Endothelial cell of umbilical vein (primary cell): ENCODE measurements at regions not wholly inside any gene's neighbourhood (a gene's known extent, or its start where the extent isn't known, plus 50 kb on each side); places are given as distances from the start of the nearest gene placed in this dataset.
A peak's percentile ranks its signal among the peaks of the same experiment; 100 is the strongest.

ENCODE experiments used
- BruUV-seq: library from RNA; stranded (reverse); fragments of 400-500 nt; replicated peaks from 2 replicates; lab custom pipeline; 2021; lab: Mats Ljungman, UMichigan
- CTCF ChIA-PET: fragments of 300-600, 350-600 bp; sonication (Branson Sonifier 250); formaldehyde crosslinking; loops from one replicate; lab custom pipeline; 2021; ENCODE audit warnings: antibody characterized with exemption, inconsistent platforms; lab: Charles Lee
- POLR2A ChIA-PET: fragments of 300-600, 350-600 bp; sonication (Branson Sonifier 250); formaldehyde crosslinking; loops from one replicate; lab custom pipeline; 2021; ENCODE audit warnings: antibody characterized with exemption, inconsistent platforms; lab: Charles Lee
- DNase-seq: peaks from one replicate; pipeline ENCODE4 v3.0.0-alpha.2; 2011; ENCODE audit warnings: low read depth, low spot score
- FAIRE-seq: peaks from 2 replicates; lab custom pipeline; 2011; peaks lifted over from hg19 to GRCh38; lab: Jason Lieb, UNC
- H2AFZ ChIP-seq: 2 replicates; pipeline ENCODE4 v1.6.0; 2012; ENCODE audit warnings: low read depth, low read length, control low read depth, inconsistent platforms
- H3K27ac ChIP-seq: 2 replicates; pipeline ENCODE4 v1.5.1; 2011; ENCODE audit warnings: low read depth, mild to moderate bottlenecking, control low read depth, low read length, moderate library complexity; ENCODE audit not compliant: insufficient read depth
- H3K27me3 ChIP-seq, 2 experiments: 2 replicates each; pipeline versions ENCODE4 v1.6.0 to v1.6.1; 2011; ENCODE audit warnings: low read length in 2 of 2, mixed read lengths in 1 of 2; ENCODE audit not compliant: control insufficient read depth in 2 of 2, insufficient read depth in 2 of 2
- H3K36me3 ChIP-seq, 2 experiments: 2 replicates in 1 of 2; 3 replicates in 1 of 2; pipeline ENCODE4 v1.5.1; 2011; ENCODE audit warnings: low read length in 2 of 2, mild to moderate bottlenecking in 1 of 2, moderate library complexity in 1 of 2; ENCODE audit not compliant: control insufficient read depth in 2 of 2, insufficient read depth in 2 of 2; ENCODE audit errors: extremely low read depth in 1 of 2
- H3K4me1 ChIP-seq: 3 replicates; pipeline ENCODE4 v1.5.1; 2011; ENCODE audit warnings: mild to moderate bottlenecking, low read length; ENCODE audit not compliant: control insufficient read depth, insufficient read depth; ENCODE audit errors: extremely low read depth
- H3K4me2 ChIP-seq: 2 replicates; pipeline ENCODE4 v1.6.1; 2011; ENCODE audit warnings: low read length, control low read depth, mixed read lengths; ENCODE audit not compliant: insufficient read depth
- H3K4me3 ChIP-seq, 3 experiments: fragments of 200-600 bp in 1 of 3; sonication (generic), shearing (Covaris generic) in 1 of 3; replicated peaks in 1 of 3; 2 replicates each; pipeline ENCODE4 v1.5.1; 2011 to 2016; ENCODE audit warnings: control low read depth in 3 of 3, low read length in 3 of 3, mild to moderate bottlenecking in 2 of 3, inconsistent platforms in 1 of 3, low read depth in 1 of 3, moderate library complexity in 1 of 3; ENCODE audit not compliant: insufficient read depth in 1 of 3
- H3K79me2 ChIP-seq: 2 replicates; pipeline ENCODE4 v1.6.0; 2012; ENCODE audit warnings: low read length, inconsistent platforms; ENCODE audit not compliant: control insufficient read depth, insufficient read depth
- H3K9ac ChIP-seq: replicated peaks from 2 replicates; pipeline ENCODE3; 2011; ENCODE audit warnings: low read length, control low read depth; ENCODE audit not compliant: insufficient read depth; ENCODE audit errors: extremely low read depth
- H3K9me1 ChIP-seq: replicated peaks from 3 replicates; pipeline ENCODE4 v1.6.0; 2011; ENCODE audit warnings: mild to moderate bottlenecking, low read length; ENCODE audit not compliant: control insufficient read depth, insufficient read depth; ENCODE audit errors: extremely low read depth
- H3K9me3 ChIP-seq: replicated peaks from 2 replicates; pipeline ENCODE4 v1.5.1; 2012; ENCODE audit warnings: low read length, inconsistent platforms; ENCODE audit not compliant: control insufficient read depth, insufficient read depth
- H4K20me1 ChIP-seq: replicated peaks from 2 replicates; pipeline ENCODE3; 2011; ENCODE audit warnings: mild to moderate bottlenecking, low read length; ENCODE audit not compliant: control insufficient read depth, insufficient read depth; ENCODE audit errors: extremely low read depth
- EZH2 ChIP-seq: IDR thresholded peaks from 2 replicates; pipeline ENCODE4 v1.6.1; 2012; ENCODE audit warnings: borderline replicate concordance, low read depth, mild to moderate bottlenecking, moderate library complexity, low read length, inconsistent platforms; ENCODE audit not compliant: severe bottlenecking
- FOS ChIP-seq: IDR thresholded peaks from 2 replicates; pipeline ENCODE4 v1.6.1; 2011; ENCODE audit warnings: mild to moderate bottlenecking, low read length, moderate library complexity, borderline replicate concordance; ENCODE audit not compliant: insufficient read depth
- GATA2 ChIP-seq: IDR thresholded peaks from 2 replicates; pipeline ENCODE4 v1.7.0; 2011; ENCODE audit warnings: low read depth, mild to moderate bottlenecking, moderate library complexity, mixed read lengths, low read length; ENCODE audit not compliant: insufficient read length, insufficient read depth
- JUN ChIP-seq: IDR thresholded peaks from 2 replicates; pipeline ENCODE4 v1.6.1; 2011; ENCODE audit warnings: borderline replicate concordance, low read depth; ENCODE audit not compliant: insufficient read length, insufficient read depth
- MAX ChIP-seq: IDR thresholded peaks from 2 replicates; pipeline ENCODE4 v1.6.1; 2011; ENCODE audit not compliant: insufficient read depth, insufficient read length
- POLR2AphosphoS5 ChIP-seq: IDR thresholded peaks from 2 replicates; pipeline ENCODE4 v1.6.1; 2012; ENCODE audit warnings: low read depth, mild to moderate bottlenecking, control low read depth, low read length, moderate library complexity; ENCODE audit not compliant: insufficient read depth
- dilution Hi-C: fragments of 300-500 bp; cut with MboI; formaldehyde crosslinking; loops from one replicate; pipeline ENCODE4 v1.15.0; 2019; ENCODE audit warnings: low sequenced_read_pairs; ENCODE audit not compliant: extremely low pct_ligation_motif_present
- intact Hi-C: fragments of 100-400 bp; cut with micrococcal nuclease; formaldehyde crosslinking; loops from one replicate; pipeline ENCODE4 v1.10.0; 2022

- BruUV-seq: no TSS peak
- intact Hi-C loops: no loop called here
- H2AFZ ChIP-seq: no peak overlapping the region
Observed at GRCh38 chr15:79179597-79179996, 89.0 kb upstream of the RASGRF1 start.

GRCh38 chr15:79179108-79179561 lies 88.6 kb upstream of the RASGRF1 start:
- Histone ChIP-seq H4K20me1 (no peaks in the 10 kb centered on the region), H3K9me3 (no peaks in the 10 kb centered on the region), H3K79me2 (no peaks in the 10 kb centered on the region), H3K9ac (no peak overlapping the region), H2AFZ (no peak overlapping the region), H3K9me1 (no peaks in the 10 kb centered on the region), H3K27me3 (no peaks in the 10 kb centered on the region), H3K27ac (no peak overlapping the region), H3K4me2 (no peak overlapping the region), H3K4me1 (no peaks in the 10 kb centered on the region), H3K4me3 (no peak overlapping the region), H3K36me3 (no peaks in the 10 kb centered on the region)
- no TSS peak for BruUV-seq
- TF ChIP-seq FOS: peak; percentile 53
- peak; percentile 41 for TF ChIP-seq JUN
- no peak for TF ChIP-seq POLR2AphosphoS5
- ChIA-PET POLR2A (no interaction called here), CTCF (interaction anchor here (0.9 kb wide), 1 partner anchor 158 kb away, joined by 3 read pairs; no protein-coding TSS in a partner anchor)
- FAIRE-seq (no peak), DNase-seq (peak; percentile 15)
- intact Hi-C loops: no loop called here
- dilution Hi-C loops: no loop called here

More at GRCh38 chr15:79179597-79179996, 89.0 kb upstream of the RASGRF1 start:
- Histone ChIP-seq H3K36me3 (no peaks in the 10 kb centered on the region), H3K79me2 (no peaks in the 10 kb centered on the region), H3K9ac (no peak overlapping the region), H3K9me3 (no peaks in the 10 kb centered on the region), H3K4me2 (no peak overlapping the region), H3K4me3 (no peak overlapping the region), H4K20me1 (no peaks in the 10 kb centered on the region), H3K27ac (no peak overlapping the region), H3K27me3 (no peaks in the 10 kb centered on the region), H3K4me1 (no peaks in the 10 kb centered on the region), H3K9me1 (no peaks in the 10 kb centered on the region)
- FAIRE-seq (no peak), DNase-seq (no peak)
- ChIA-PET POLR2A (no interaction called here), CTCF (interaction anchor here (0.9 to 11.2 kb wide), 2 partner anchors 150 to 159 kb away, joined by 3 to 390 read pairs; no protein-coding TSS in a partner anchor)
- dilution Hi-C loops: no loop called here
- TF ChIP-seq POLR2AphosphoS5: no peak
- no peak for TF ChIP-seq FOS
- no peak for TF ChIP-seq GATA2
- no peak for TF ChIP-seq JUN
- TF ChIP-seq EZH2: no peak
- TF ChIP-seq MAX: no peak
